ENCODE measurements at regions not wholly inside any gene's neighbourhood (a gene's known extent, or its start where the extent isn't known, plus 50 kb on each side); places are given as distances from the start of the nearest gene placed in this dataset.

GRCh38 chr18:24736662-24737330 is 276.4 kb downstream of the HRH4 start:
- no peak for DNase-seq (ENCODE audit: low spot score)

- no peak for DNase-seq (ENCODE audit: low spot score)
Observed at GRCh38 chr18:24740829-24741228, 280.4 kb downstream of the HRH4 start.

- no peak for DNase-seq (ENCODE audit: low spot score)
Observed at GRCh38 chr18:24741321-24741720, 280.9 kb downstream of the HRH4 start.

GRCh38 chr18:24741965-24742724 is 281.7 kb downstream of the HRH4 start:
- no peak for DNase-seq (ENCODE audit: low spot score)

- no peak for DNase-seq (ENCODE audit: low spot score)
Observed at GRCh38 chr18:24754583-24755253, 294.3 kb downstream of the HRH4 start.

GRCh38 chr18:24756385-24756784 is 295.9 kb downstream of the HRH4 start:
- no peak for DNase-seq (ENCODE audit: low spot score)

GRCh38 chr18:24757134-24757533 is 296.7 kb downstream of the HRH4 start:
- DNase-seq (ENCODE audit: low spot score) = no peak

GRCh38 chr18:24761765-24762164 is 301.3 kb downstream of the HRH4 start:
- DNase-seq (ENCODE audit: low spot score) = no peak

- DNase-seq (ENCODE audit: low spot score) = no peak
Observed at GRCh38 chr18:24762511-24762910, 302.1 kb downstream of the HRH4 start.

- peak; percentile 85 for DNase-seq (ENCODE audit: low spot score)
Observed at GRCh38 chr18:24763765-24764513, 303.5 kb downstream of the HRH4 start.

GRCh38 chr18:24764766-24765165 is 304.3 kb downstream of the HRH4 start:
- no peak for DNase-seq (ENCODE audit: low spot score)

GRCh38 chr18:24766376-24766775 is 305.9 kb downstream of the HRH4 start:
- DNase-seq (ENCODE audit: low spot score) = no peak

- DNase-seq (ENCODE audit: low spot score) = no peak
Observed at GRCh38 chr18:24770311-24771024, 310.0 kb downstream of the HRH4 start.

- DNase-seq (ENCODE audit: low spot score) = no peak
Observed at GRCh38 chr18:24771300-24771699, 310.9 kb downstream of the HRH4 start.

GRCh38 chr18:24773101-24773500 is 312.7 kb downstream of the HRH4 start:
- no peak for DNase-seq (ENCODE audit: low spot score)

- no peak for DNase-seq (ENCODE audit: low spot score)
Observed at GRCh38 chr18:24776019-24776418, 315.6 kb downstream of the HRH4 start.

- no peak for DNase-seq (ENCODE audit: low spot score)
Observed at GRCh38 chr18:24778810-24779418, 318.5 kb downstream of the HRH4 start.

GRCh38 chr18:24782566-24782965 is 322.1 kb downstream of the HRH4 start:
- no peak for DNase-seq (ENCODE audit: low spot score)

GRCh38 chr18:24785019-24785418 is 324.6 kb downstream of the HRH4 start:
- DNase-seq (ENCODE audit: low spot score) = no peak

- DNase-seq (ENCODE audit: low spot score) = peak; percentile 64
Observed at GRCh38 chr18:24786027-24786426, 325.6 kb downstream of the HRH4 start.

- no peak for DNase-seq (ENCODE audit: low spot score)
Observed at GRCh38 chr18:24790347-24790746, 329.9 kb downstream of the HRH4 start.
